ENCODE measurements at regions not wholly inside any gene's neighbourhood (a gene's known extent, or its start where the extent isn't known, plus 50 kb on each side); places are given as distances from the start of the nearest gene placed in this dataset.

DNA sequence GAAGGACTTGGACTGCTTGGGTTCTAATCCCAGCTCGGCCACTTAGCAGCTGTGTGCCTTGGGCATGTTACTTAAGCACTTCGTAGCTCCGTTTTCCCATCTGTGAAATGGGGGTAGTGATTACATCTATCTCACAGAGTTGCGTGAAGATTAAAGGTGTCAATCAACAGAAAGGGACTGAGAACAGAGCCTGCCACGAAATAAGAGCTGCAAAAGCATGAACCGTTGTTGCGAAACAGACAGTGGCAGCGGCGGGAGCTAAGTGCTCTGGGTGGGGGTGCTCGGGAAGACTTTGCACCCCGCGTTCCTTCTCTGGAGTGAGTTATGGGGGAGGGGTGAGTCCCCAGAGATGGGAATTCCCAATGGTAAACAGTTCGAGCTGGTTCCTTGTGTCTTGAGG is 79.6 kb upstream of the LHX1 start:
- H3K9ac ChIP-seq (ENCODE audit: low read depth in 1 of 2, low read length in 2 of 2), result no peak overlapping the region
- no peak overlapping the region for H3K4me3 ChIP-seq (ENCODE audit: low read length in 2 of 2)
- peaks cover 0 to 8% of the 10 kb centered on the region in 2 donors for H3K27me3 ChIP-seq (ENCODE audit: control insufficient read depth in 2 of 2, insufficient read depth in 2 of 2, low read length in 2 of 2)
- no peaks in the 10 kb centered on the region for H3K36me3 ChIP-seq (ENCODE audit: control insufficient read depth in 2 of 2, insufficient read depth in 2 of 2, low read length in 2 of 2)
- no peaks in the 10 kb centered on the region for H3K4me1 ChIP-seq (ENCODE audit: control insufficient read depth in 2 of 2, insufficient read depth in 2 of 2, low read length in 2 of 2)
- H3K9me3 ChIP-seq (ENCODE audit: control insufficient read depth in 2 of 2, low read length in 2 of 2), result no peaks in the 10 kb centered on the region
- no peak overlapping the region for H3K27ac ChIP-seq (ENCODE audit: low read depth in 2 of 2, low read length in 2 of 2)

DNA sequence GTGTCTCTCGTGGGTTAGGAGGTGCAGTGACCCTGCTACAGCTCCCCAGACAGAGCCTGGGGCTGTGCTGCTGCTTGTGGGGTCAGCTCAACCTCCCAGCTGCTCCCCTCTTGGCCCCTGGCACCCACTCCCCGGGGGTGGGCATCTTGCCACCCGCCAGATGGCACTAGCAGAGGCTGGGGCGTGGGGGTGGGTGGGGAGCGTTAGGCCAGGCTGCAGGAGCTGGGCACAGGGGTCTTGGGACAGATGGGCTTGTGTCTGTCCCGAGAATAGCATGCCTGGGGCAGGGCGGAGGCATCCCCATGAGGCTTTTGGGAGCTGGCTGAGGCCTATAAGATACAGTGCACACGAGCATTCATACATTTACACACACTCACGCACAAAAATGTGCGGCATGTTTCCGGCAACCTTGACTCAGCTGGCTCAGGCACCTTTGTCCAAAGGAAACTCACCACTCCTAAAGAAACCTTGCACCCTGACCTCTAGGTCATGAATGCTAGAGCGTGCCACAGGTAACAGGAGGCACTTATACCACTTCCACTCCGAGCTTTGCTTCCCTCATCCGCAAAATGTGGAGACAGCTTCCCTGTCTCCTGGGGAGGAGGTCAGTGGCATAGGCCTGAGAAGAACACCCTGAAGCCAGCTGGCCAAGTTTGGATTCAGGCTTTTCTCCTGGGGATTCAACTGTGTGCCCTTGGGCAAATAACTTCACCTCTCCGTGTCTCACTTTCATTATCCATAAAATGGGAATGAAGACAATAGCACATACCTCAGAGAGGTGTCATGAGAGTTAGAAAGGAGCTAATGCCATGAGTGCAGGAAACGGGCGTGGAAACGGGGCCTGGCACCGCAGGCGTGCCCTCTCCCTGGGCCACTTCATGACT is 78.9 kb upstream of the LHX1 start:
- no peaks in the 10 kb centered on the region for H3K4me1 ChIP-seq (ENCODE audit: control insufficient read depth in 2 of 2, insufficient read depth in 2 of 2, low read length in 2 of 2)
- no peak overlapping the region for H3K4me3 ChIP-seq (ENCODE audit: low read length in 2 of 2)
- no peaks in the 10 kb centered on the region for H3K36me3 ChIP-seq (ENCODE audit: control insufficient read depth in 2 of 2, insufficient read depth in 2 of 2, low read length in 2 of 2)
- H3K27me3 ChIP-seq (ENCODE audit: control insufficient read depth in 2 of 2, insufficient read depth in 2 of 2, low read length in 2 of 2), result peaks cover 0 to 8% of the 10 kb centered on the region in 2 donors
- no peaks in the 10 kb centered on the region for H3K9me3 ChIP-seq (ENCODE audit: control insufficient read depth in 2 of 2, low read length in 2 of 2)
- H3K9ac ChIP-seq (ENCODE audit: low read depth in 1 of 2, low read length in 2 of 2), result no peak overlapping the region
- no peak overlapping the region for H3K27ac ChIP-seq (ENCODE audit: low read depth in 2 of 2, low read length in 2 of 2)

DNA sequence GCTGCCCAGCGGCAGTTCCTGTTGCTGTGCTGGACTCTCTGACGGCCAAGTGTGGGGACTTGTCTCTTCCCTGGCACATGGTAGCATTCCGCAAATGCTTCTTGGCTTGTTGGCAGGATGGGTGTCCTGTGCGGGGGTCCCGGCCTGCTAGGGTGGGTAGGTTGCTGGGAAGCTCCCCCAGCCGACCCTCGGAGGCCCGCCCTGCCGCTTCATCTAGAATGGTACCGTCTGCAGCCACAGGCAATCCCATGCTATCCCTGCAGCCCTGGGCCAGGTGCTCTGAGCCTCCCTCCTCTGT is 78.3 kb upstream of the LHX1 start:
- no peak overlapping the region for H3K9ac ChIP-seq (ENCODE audit: low read depth in 1 of 2, low read length in 2 of 2)
- no peaks in the 10 kb centered on the region for H3K4me1 ChIP-seq (ENCODE audit: control insufficient read depth in 2 of 2, insufficient read depth in 2 of 2, low read length in 2 of 2)
- no peak overlapping the region for H3K4me3 ChIP-seq (ENCODE audit: low read length in 2 of 2)
- peaks cover 0 to 8% of the 10 kb centered on the region in 2 donors for H3K27me3 ChIP-seq (ENCODE audit: control insufficient read depth in 2 of 2, insufficient read depth in 2 of 2, low read length in 2 of 2)
- no peaks in the 10 kb centered on the region for H3K36me3 ChIP-seq (ENCODE audit: control insufficient read depth in 2 of 2, insufficient read depth in 2 of 2, low read length in 2 of 2)
- no peaks in the 10 kb centered on the region for H3K9me3 ChIP-seq (ENCODE audit: control insufficient read depth in 2 of 2, low read length in 2 of 2)
- no peak overlapping the region for H3K27ac ChIP-seq (ENCODE audit: low read depth in 2 of 2, low read length in 2 of 2)

DNA sequence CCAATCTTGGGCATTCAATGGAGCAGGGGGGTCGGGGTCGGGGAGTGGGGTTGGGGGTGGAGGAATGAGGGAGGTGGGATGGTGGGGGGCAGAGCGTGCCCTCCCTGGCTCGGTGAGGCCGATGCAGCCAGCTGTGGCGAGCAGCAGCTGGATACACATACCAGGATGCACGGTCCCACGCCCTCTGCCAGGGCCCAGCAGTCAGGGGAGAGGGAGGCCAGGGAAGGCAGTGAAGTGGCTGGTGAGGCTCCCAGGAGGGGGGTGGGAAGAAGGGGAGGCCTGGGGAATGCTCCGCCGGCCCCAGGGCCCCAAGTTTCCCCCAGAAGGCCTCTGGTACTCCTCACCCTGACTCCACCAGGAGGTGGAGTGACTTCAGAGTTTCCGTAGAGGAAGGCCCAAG is 77.6 kb upstream of the LHX1 start:
- Histone ChIP-seq H3K9me3 (ENCODE audit: control insufficient read depth in 2 of 2, low read length in 2 of 2) (no peaks in the 10 kb centered on the region), H3K9ac (ENCODE audit: low read depth in 1 of 2, low read length in 2 of 2) (no peak overlapping the region), H3K27me3 (ENCODE audit: control insufficient read depth in 2 of 2, insufficient read depth in 2 of 2, low read length in 2 of 2) (peaks cover 0 to 8% of the 10 kb centered on the region in 2 donors), H3K36me3 (ENCODE audit: control insufficient read depth in 2 of 2, insufficient read depth in 2 of 2, low read length in 2 of 2) (no peaks in the 10 kb centered on the region), H3K4me3 (ENCODE audit: low read length in 2 of 2) (no peak overlapping the region), H3K4me1 (ENCODE audit: control insufficient read depth in 2 of 2, insufficient read depth in 2 of 2, low read length in 2 of 2) (no peaks in the 10 kb centered on the region), H3K27ac (ENCODE audit: low read depth in 2 of 2, low read length in 2 of 2) (no peak overlapping the region)

DNA sequence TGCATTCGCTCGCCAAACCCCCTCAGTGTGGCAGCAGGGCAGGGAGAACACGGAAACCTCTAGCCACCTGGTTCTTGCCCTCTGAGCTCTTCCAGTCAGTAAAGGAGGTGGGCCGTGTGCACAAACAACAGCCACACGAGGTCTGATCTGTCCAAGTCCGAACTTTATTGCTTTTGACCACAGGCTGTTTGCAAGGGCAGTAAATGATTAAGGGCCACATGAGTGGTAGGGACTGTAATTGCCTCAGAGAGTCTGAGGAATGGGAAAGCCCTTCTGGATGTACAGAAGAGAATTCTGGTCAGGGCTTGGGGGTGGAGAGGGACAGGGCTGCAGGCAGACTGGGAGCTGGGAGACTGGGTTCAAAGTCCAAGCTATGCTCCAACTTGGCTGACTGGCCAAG is 75.7 kb upstream of the LHX1 start:
- Histone ChIP-seq H3K36me3 (ENCODE audit: control insufficient read depth in 2 of 2, insufficient read depth in 2 of 2, low read length in 2 of 2) (no peaks in the 10 kb centered on the region), H3K9ac (ENCODE audit: low read depth in 1 of 2, low read length in 2 of 2) (no peak overlapping the region), H3K27me3 (ENCODE audit: control insufficient read depth in 2 of 2, insufficient read depth in 2 of 2, low read length in 2 of 2) (peaks cover 0 to 8% of the 10 kb centered on the region in 2 donors), H3K4me3 (ENCODE audit: low read length in 2 of 2) (no peak overlapping the region), H3K4me1 (ENCODE audit: control insufficient read depth in 2 of 2, insufficient read depth in 2 of 2, low read length in 2 of 2) (no peaks in the 10 kb centered on the region), H3K9me3 (ENCODE audit: control insufficient read depth in 2 of 2, low read length in 2 of 2) (no peaks in the 10 kb centered on the region), H3K27ac (ENCODE audit: low read depth in 2 of 2, low read length in 2 of 2) (no peak overlapping the region)

DNA sequence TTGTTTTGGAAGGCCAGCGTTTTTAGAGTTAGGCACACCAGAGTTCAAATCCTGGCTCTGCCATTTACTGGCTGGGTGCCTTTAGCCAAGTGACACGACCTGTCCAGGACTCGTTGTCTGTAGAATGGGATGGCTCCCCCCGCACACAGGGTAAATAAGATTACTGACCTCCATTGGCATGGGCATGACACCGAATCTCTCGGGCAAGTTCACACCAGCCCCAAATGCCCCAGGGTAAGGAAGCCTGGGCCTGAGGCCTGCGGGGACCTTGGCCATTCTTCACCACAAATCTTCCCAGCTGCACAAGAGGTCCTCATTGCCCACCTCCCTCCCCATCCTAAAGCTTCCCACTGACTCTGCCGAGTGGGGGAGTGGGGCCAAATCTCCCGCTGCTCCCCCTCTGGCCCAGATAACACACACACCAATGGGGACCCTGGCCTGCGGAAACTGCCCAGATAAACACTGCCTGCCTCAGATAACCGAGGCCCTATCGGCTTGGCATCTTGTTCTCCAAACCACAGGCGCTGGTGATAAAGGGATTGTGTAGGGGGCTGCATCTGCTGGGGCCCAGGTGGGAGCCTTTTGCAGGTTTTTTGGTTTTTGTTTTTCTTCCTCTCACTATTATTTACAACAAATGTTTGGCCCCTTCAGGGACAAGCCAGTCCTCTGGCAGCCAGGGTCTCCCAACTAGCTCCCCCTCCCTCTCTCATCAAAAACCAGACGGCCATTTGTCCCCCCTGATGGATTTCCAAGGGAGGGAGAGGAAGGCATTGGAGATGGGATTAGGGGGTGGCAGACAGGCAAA is 75.0 kb upstream of the LHX1 start:
- Histone ChIP-seq H3K27ac (ENCODE audit: low read depth in 2 of 2, low read length in 2 of 2) (no peak overlapping the region), H3K36me3 (ENCODE audit: control insufficient read depth in 2 of 2, insufficient read depth in 2 of 2, low read length in 2 of 2) (no peaks in the 10 kb centered on the region), H3K4me1 (ENCODE audit: control insufficient read depth in 2 of 2, insufficient read depth in 2 of 2, low read length in 2 of 2) (no peaks in the 10 kb centered on the region), H3K4me3 (ENCODE audit: low read length in 2 of 2) (no peak overlapping the region), H3K27me3 (ENCODE audit: control insufficient read depth in 2 of 2, insufficient read depth in 2 of 2, low read length in 2 of 2) (peaks cover 0 to 8% of the 10 kb centered on the region in 2 donors), H3K9ac (ENCODE audit: low read depth in 1 of 2, low read length in 2 of 2) (no peak overlapping the region), H3K9me3 (ENCODE audit: control insufficient read depth in 2 of 2, low read length in 2 of 2) (no peaks in the 10 kb centered on the region)

DNA sequence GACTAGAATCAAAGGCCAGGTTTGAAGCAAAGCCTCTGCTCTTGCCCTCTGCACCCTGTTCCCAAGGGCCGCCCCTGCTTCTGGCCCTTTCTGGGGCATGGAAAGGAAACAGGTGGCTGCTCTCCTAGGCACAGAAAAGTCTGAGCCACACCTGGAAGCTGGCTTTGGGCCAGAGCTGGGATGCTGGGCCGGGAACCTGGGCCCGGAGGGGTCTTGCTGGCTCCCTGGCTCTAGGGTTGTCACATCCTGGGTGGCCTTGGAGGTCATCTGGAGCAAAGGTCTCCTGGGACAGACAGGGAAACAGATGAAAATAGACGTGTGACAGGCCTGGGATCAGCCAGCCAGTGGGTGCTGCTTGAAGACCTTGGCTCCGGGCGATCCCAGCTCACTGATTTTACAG is 74.1 kb upstream of the LHX1 start:
- Histone ChIP-seq H3K27me3 (ENCODE audit: control insufficient read depth in 2 of 2, insufficient read depth in 2 of 2, low read length in 2 of 2) (peaks cover 0 to 8% of the 10 kb centered on the region in 2 donors), H3K9me3 (ENCODE audit: control insufficient read depth in 2 of 2, low read length in 2 of 2) (no peaks in the 10 kb centered on the region), H3K9ac (ENCODE audit: low read depth in 1 of 2, low read length in 2 of 2) (no peak overlapping the region), H3K36me3 (ENCODE audit: control insufficient read depth in 2 of 2, insufficient read depth in 2 of 2, low read length in 2 of 2) (no peaks in the 10 kb centered on the region), H3K27ac (ENCODE audit: low read depth in 2 of 2, low read length in 2 of 2) (no peak overlapping the region), H3K4me1 (ENCODE audit: control insufficient read depth in 2 of 2, insufficient read depth in 2 of 2, low read length in 2 of 2) (no peaks in the 10 kb centered on the region), H3K4me3 (ENCODE audit: low read length in 2 of 2) (no peak overlapping the region)

DNA sequence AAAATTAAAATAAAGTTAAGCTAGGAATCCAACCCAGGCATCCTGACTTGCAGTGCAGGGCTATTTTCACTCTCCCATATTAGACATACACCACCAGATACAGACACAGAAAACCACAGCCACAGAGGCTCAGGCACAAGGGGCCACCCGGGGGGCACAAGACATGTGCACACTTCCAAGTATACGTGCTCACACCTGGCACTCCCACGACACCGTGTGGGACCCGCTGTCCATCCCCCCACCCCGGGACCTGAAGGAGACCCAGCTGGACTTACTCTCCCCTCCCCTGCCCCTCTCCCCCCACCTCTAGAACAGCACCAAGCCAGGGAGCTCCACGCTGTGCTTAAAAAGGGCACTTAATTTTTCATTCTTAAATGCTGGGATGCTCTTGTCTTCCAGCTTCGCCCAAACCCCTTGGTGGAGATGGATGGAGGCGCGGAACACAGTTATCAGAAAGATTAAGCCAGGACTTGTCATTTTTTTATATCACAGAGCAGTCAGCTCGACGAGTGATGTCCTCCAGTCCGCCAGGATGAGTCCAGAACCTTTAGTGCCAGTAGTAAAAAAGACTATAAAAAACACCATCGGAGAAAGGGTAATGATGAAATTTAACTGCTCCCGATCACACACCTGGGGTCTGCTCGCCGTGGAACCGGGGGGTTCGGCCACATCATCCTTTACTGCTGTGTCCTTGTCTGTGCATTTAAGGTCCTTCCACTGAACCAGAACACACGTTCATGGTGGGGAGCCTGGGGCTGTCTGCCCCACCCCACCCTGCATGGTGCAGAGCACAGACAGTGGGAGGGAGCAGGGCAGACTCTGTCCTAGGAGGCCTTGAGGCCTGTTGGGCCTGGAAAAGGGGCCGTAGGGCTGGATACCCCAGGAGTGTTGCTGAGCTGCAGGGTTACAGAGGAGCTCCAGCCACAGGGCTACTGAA is 73.3 kb upstream of the LHX1 start:
- no peak overlapping the region for H3K27ac ChIP-seq (ENCODE audit: low read depth in 2 of 2, low read length in 2 of 2)
- H3K27me3 ChIP-seq (ENCODE audit: control insufficient read depth in 2 of 2, insufficient read depth in 2 of 2, low read length in 2 of 2), result peaks cover 3 to 4% of the 10 kb centered on the region in 2 donors
- H3K36me3 ChIP-seq (ENCODE audit: control insufficient read depth in 2 of 2, insufficient read depth in 2 of 2, low read length in 2 of 2), result no peaks in the 10 kb centered on the region
- H3K9me3 ChIP-seq (ENCODE audit: control insufficient read depth in 2 of 2, low read length in 2 of 2), result no peaks in the 10 kb centered on the region
- no peaks in the 10 kb centered on the region for H3K4me1 ChIP-seq (ENCODE audit: control insufficient read depth in 2 of 2, insufficient read depth in 2 of 2, low read length in 2 of 2)
- no peak overlapping the region for H3K4me3 ChIP-seq (ENCODE audit: low read length in 2 of 2)
- no peak overlapping the region for H3K9ac ChIP-seq (ENCODE audit: low read depth in 1 of 2, low read length in 2 of 2)

DNA sequence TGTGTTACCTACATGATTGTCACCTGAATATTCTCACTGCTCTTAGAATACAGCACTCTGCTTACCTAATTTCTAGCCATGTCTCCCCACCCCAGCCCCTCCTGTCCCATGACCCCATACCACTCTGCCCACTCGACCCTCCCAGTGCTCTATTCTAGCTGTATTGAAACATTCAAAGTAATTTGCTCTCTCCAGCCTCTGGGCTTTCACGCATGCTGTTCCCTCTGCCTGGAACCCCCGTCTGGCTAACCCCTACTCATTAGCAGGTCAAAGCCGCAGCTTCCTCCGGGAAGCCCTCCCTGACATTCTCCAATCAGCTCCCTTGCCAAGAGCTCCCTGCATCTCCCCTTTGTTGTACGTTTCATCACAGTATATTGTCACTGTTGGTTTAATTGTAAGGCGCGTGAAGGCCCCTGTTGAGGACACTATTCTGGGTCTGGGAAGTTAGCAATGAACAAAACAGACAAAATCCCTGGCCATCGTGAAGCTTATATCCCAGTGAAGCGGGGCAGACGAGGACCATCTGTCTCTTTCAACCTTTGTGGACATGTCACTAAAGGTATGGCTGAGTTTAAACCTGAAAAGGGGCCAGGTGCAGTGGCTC is 72.3 kb upstream of the LHX1 start:
- no peaks in the 10 kb centered on the region for H3K4me1 ChIP-seq (ENCODE audit: control insufficient read depth in 2 of 2, insufficient read depth in 2 of 2, low read length in 2 of 2)
- peaks cover 3 to 4% of the 10 kb centered on the region in 2 donors for H3K27me3 ChIP-seq (ENCODE audit: control insufficient read depth in 2 of 2, insufficient read depth in 2 of 2, low read length in 2 of 2)
- no peak overlapping the region for H3K4me3 ChIP-seq (ENCODE audit: low read length in 2 of 2)
- H3K27ac ChIP-seq (ENCODE audit: low read depth in 2 of 2, low read length in 2 of 2), result no peak overlapping the region
- no peak overlapping the region for H3K9ac ChIP-seq (ENCODE audit: low read depth in 1 of 2, low read length in 2 of 2)
- H3K36me3 ChIP-seq (ENCODE audit: control insufficient read depth in 2 of 2, insufficient read depth in 2 of 2, low read length in 2 of 2), result no peaks in the 10 kb centered on the region
- H3K9me3 ChIP-seq (ENCODE audit: control insufficient read depth in 2 of 2, low read length in 2 of 2), result no peaks in the 10 kb centered on the region
